Bronchial epithelial cell (primary cell): ENCODE measurements at regions not wholly inside any gene's neighbourhood (a gene's known extent, or its start where the extent isn't known, plus 50 kb on each side); places are given as distances from the start of the nearest gene placed in this dataset.

ENCODE experiments used
- DNase-seq: peaks from one replicate; pipeline ENCODE4 v3.0.0-alpha.2; 2010; ENCODE audit warnings: low read depth
- FAIRE-seq: peaks from 2 replicates; lab custom pipeline; 2011; peaks lifted over from hg19 to GRCh38; lab: Jason Lieb, UNC
- H3K27me3 ChIP-seq: 2 replicates; pipeline ENCODE4 v1.5.1; 2011; ENCODE audit warnings: low read length; ENCODE audit not compliant: control insufficient read depth, insufficient read depth
- H3K36me3 ChIP-seq: 2 replicates; pipeline ENCODE4 v1.5.1; 2011; ENCODE audit warnings: low read length; ENCODE audit not compliant: control insufficient read depth, insufficient read depth
- H3K4me3 ChIP-seq: 2 replicates; pipeline ENCODE4 v1.5.1; 2011; ENCODE audit warnings: mild to moderate bottlenecking, low read depth, low read length, control low read depth
- TF ChIP-seq, protein P1 (sequence below): IDR thresholded peaks from 2 replicates; pipeline ENCODE4 v1.5.1; 2011; ENCODE audit warnings: mild to moderate bottlenecking, moderate library complexity, low read length, control low read depth, inconsistent platforms; ENCODE audit not compliant: insufficient read depth, severe bottlenecking

DNA sequence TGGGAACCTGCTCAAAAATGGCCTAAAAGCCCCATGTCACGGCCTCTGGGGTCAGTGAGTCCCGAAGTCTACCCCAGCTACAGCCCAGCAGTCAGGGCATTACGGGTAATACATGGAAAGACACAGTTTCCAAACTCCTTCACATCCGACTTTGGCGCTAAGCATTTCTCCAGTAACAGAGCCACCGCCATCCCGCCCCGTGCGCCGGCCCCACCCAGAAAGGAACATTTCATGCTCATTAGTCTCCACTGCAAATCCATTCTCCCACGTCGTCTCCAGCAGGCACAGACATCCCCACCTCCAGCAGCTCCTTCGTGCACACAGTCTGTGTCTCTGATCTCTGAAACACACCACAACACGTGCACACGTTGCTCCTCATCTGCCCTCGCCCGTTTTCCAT is 509.2 kb upstream of the ID2 start:
- FAIRE-seq (no peak), DNase-seq (no peak)
- no peaks in the 10 kb centered on the region for H3K36me3 ChIP-seq
- TF ChIP-seq, protein P1, sequence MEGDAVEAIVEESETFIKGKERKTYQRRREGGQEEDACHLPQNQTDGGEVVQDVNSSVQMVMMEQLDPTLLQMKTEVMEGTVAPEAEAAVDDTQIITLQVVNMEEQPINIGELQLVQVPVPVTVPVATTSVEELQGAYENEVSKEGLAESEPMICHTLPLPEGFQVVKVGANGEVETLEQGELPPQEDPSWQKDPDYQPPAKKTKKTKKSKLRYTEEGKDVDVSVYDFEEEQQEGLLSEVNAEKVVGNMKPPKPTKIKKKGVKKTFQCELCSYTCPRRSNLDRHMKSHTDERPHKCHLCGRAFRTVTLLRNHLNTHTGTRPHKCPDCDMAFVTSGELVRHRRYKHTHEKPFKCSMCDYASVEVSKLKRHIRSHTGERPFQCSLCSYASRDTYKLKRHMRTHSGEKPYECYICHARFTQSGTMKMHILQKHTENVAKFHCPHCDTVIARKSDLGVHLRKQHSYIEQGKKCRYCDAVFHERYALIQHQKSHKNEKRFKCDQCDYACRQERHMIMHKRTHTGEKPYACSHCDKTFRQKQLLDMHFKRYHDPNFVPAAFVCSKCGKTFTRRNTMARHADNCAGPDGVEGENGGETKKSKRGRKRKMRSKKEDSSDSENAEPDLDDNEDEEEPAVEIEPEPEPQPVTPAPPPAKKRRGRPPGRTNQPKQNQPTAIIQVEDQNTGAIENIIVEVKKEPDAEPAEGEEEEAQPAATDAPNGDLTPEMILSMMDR = no peak
- H3K4me3 ChIP-seq = no peak overlapping the region
- H3K27me3 ChIP-seq = no peaks in the 10 kb centered on the region

DNA sequence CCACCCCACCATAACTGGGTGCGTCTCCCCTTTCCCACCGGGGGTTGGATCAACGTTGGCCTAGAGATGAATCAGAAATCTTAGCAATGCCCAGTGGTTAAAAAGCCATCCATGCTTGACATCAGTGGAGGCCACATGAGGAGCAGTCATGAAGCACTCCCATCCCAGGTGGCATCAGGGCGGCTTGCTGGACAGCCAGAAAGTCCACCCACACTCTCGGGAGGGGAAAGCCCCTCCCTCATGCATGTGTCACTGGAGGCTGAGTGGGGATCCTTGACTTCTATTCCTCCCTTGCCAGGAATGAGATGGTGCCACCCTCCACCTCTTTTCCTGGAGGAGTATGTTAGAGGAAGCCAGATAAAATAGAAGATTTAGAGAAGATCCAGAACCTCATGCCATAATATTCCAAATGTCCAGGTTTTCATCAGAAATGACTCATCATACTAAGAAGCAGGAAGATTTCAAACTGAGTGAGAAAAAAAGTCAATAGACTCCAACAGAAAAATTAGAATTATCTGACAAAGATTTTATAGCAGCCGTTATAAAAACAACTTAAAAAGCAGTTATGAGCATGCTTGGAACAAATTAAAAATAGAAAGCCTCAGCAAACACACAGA is 507.1 kb upstream of the ID2 start:
- no peaks in the 10 kb centered on the region for H3K27me3 ChIP-seq
- FAIRE-seq (no peak), DNase-seq (no peak)
- H3K36me3 ChIP-seq = no peaks in the 10 kb centered on the region
- no peak overlapping the region for H3K4me3 ChIP-seq
- TF ChIP-seq, protein P1 = no peak

DNA sequence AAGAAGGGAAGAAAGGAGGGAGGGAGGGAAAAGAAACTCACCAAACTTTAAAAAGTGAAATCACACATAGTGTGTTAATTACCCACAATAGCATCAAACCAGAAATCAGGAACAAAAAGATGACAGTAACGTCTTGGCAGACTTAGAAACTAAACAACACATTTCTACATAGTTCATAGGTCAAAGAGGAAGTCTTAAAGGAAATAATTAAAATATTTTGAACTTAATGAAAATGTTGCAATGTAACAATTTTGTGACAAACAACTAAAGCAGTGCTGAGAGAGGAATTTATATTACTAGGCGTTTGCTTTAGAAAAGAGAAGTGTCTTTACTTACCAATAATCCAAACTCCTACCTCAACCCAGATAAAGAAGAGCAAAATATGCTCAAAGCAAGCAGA is 505.0 kb upstream of the ID2 start:
- Histone ChIP-seq H3K4me3 (no peak overlapping the region), H3K27me3 (no peaks in the 10 kb centered on the region), H3K36me3 (no peaks in the 10 kb centered on the region)
- DNase-seq (no peak), FAIRE-seq (no peak)
- TF ChIP-seq, protein P1 = no peak

GRCh38 chr2:8177566-8177965 is 504.3 kb upstream of the ID2 start:
- TF ChIP-seq, protein P1 = no peak
- Histone ChIP-seq H3K4me3 (no peak overlapping the region), H3K27me3 (no peaks in the 10 kb centered on the region), H3K36me3 (no peaks in the 10 kb centered on the region)
- DNase-seq (no peak), FAIRE-seq (no peak)

DNA sequence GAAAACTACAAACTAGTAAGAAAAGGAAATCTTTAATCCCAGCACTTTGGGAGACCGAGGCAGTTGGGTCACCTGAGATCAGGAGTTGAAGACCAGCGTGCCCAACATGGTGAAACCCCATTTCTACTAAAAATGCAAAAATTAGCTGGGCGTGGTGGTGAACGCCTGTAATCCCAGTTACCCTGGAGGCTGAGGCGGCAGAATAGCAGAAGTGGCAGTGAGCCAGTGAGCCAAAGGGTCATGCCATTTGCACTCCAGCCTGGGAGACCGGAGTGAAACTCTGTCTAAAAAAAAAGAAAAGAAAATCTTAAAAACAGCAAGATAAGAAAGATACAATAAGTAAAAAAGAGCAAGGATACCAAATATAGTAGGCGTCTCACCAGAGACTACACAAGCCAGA is 502.9 kb upstream of the ID2 start:
- TF ChIP-seq, protein P1 = no peak
- FAIRE-seq (no peak), DNase-seq (no peak)

GRCh38 chr2:8189316-8189715 is 492.5 kb upstream of the ID2 start:
- TF ChIP-seq, protein P1 = no peak
- Histone ChIP-seq H3K4me3 (no peak overlapping the region), H3K36me3 (no peaks in the 10 kb centered on the region), H3K27me3 (no peaks in the 10 kb centered on the region)
- DNase-seq (no peak), FAIRE-seq (no peak)

More for the DNA sequence above, 502.9 kb upstream of the ID2 start:
- Histone ChIP-seq H3K4me3 (no peak overlapping the region), H3K36me3 (no peaks in the 10 kb centered on the region), H3K27me3 (no peaks in the 10 kb centered on the region)
